A549 (cell line): ENCODE measurements at regions not wholly inside any gene's neighbourhood (a gene's known extent, or its start where the extent isn't known, plus 50 kb on each side); places are given as distances from the start of the nearest gene placed in this dataset.

ENCODE experiments used
- CBX8 ChIP-seq: fragments of 200-600 bp; sonication (generic); IDR thresholded peaks from 2 replicates; pipeline ENCODE4 v1.6.1; 2016
- CHD2 ChIP-seq: fragments of 150-350 bp; IDR thresholded peaks from 2 replicates; pipeline ENCODE4 v1.6.1; 2014; ENCODE audit warnings: low read length; ENCODE audit not compliant: partially characterized antibody
- CTCF ChIP-seq: fragments of >200 bp; sonication (Bioruptor Twin); formaldehyde crosslinking; IDR thresholded peaks from 3 replicates; pipeline ENCODE4 v1.5.1; 2016
- HOXA7 ChIP-seq: fragments of 250-450 bp; sonication (Bioruptor Pico); IDR thresholded peaks from 2 replicates; pipeline ENCODE4 v1.5.0; 2020; ENCODE audit warnings: mild to moderate bottlenecking, moderate library complexity
- JUN ChIP-seq, 2 experiments: fragments of >200 bp; sonication (Bioruptor Twin); formaldehyde crosslinking; IDR thresholded peaks; 2 replicates in 1 of 2; 3 replicates in 1 of 2; pipeline ENCODE4 v1.6.1; 2016 to 2017
- MYC ChIP-seq: IDR thresholded peaks from 2 replicates; pipeline ENCODE4 v1.6.1; 2012; ENCODE audit warnings: mild to moderate bottlenecking, inconsistent platforms, low read length, improper control_type of control experiment, borderline replicate concordance
- PHF8 ChIP-seq: fragments of 200-600 bp; sonication (generic); IDR thresholded peaks from 2 replicates; pipeline ENCODE4 v1.6.1; 2016; ENCODE audit warnings: low read depth, mild to moderate bottlenecking, antibody characterized with exemption, moderate library complexity, borderline replicate concordance
- POLR2A ChIP-seq: IDR thresholded peaks from 2 replicates; pipeline ENCODE4 v1.6.1; 2012; ENCODE audit warnings: mild to moderate bottlenecking, low read length
- RCOR1 ChIP-seq: fragments of 150-350 bp; IDR thresholded peaks from 2 replicates; pipeline ENCODE4 v1.6.1; 2014; ENCODE audit warnings: antibody characterized with exemption, low read length, low read depth
- REST ChIP-seq: fragments of 200-600 bp; sonication (generic); IDR thresholded peaks from 2 replicates; pipeline ENCODE4 v1.6.1; 2016; ENCODE audit warnings: antibody characterized with exemption, mild to moderate bottlenecking, moderate library complexity
- SREBF2 ChIP-seq: fragments of 450-650 bp; IDR thresholded peaks from 2 replicates; pipeline ENCODE4 v1.6.1; 2014; ENCODE audit warnings: mild to moderate bottlenecking, moderate library complexity
- TP53 ChIP-seq: fragments of 250-450 bp; sonication (Bioruptor Pico); IDR thresholded peaks from 2 replicates; pipeline ENCODE4 v1.5.0; 2021; ENCODE audit warnings: mild to moderate bottlenecking, moderate library complexity

GRCh38 chrY:21081640-21082611, 326.0 kb downstream of the RPS4Y2 start:
- TF ChIP-seq POLR2A (no peak), JUN (IDR thresholded peaks at IDR 0.05) (no peak), CHD2 (no peak), RCOR1 (no peak), SREBF2 (no peak), CBX8 (no peak), REST (no peak), HOXA7 (no peak), TP53 (CRISPR knock-in tag) (no peak), MYC (no peak), CTCF (no peak), PHF8 (no peak)
